HPDE6-E6E7 (cell line): ENCODE measurements at regions not wholly inside any gene's neighbourhood (a gene's known extent, or its start where the extent isn't known, plus 50 kb on each side); places are given as distances from the start of the nearest gene placed in this dataset.

Experiments used
- DNase-seq: peaks from one replicate; pipeline ENCODE4 v3.0.0; 2011; ENCODE audit warnings: missing footprints; ENCODE audit errors: extremely low spot score

GRCh38 chr11:11140510-11140909 is 212.5 kb downstream of the CSNK2A3 start:
- no peak for DNase-seq

DNA sequence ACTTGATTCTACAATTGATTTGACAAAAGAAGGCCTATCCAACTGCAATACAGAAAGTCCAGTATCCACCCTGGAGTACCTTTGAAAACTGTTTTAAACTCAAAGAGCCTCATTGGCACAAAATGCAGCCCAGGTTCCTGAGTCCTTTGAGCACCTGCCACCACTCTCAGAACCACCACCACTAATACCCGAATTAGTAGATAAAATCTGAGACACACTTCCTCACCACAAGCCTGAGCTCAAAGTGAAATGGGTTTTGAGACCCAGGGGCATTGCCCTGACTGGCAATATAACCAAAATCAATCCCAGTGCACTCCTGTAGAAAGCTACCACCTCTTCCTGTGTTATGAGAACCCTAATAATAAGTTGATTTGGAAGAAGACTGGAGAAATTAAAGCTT is 215.7 kb downstream of the CSNK2A3 start:
- DNase-seq, result no peak

- no peak for DNase-seq
These were observed 217.1 kb downstream of the CSNK2A3 start for GRCh38 chr11:11135820-11136476.

DNA sequence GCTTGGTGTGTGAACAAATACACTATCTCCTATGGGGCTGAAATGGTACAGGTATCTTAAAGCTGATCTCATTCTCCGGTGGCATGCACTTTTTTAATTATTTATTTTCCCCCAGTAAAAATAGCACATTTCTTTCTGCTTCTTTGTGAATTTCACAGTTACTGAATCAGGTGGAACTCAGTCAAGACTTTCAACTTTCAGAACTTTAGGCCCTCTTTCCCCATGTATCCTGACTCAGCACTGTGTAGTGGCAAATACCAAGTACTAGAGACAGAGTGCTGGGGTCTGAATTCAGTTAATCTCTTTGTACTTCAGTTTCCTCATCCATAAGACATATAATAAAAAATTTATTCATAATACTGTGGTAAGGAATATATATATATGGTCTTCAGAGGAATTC is 223.9 kb downstream of the CSNK2A3 start:
- DNase-seq, result no peak

DNA sequence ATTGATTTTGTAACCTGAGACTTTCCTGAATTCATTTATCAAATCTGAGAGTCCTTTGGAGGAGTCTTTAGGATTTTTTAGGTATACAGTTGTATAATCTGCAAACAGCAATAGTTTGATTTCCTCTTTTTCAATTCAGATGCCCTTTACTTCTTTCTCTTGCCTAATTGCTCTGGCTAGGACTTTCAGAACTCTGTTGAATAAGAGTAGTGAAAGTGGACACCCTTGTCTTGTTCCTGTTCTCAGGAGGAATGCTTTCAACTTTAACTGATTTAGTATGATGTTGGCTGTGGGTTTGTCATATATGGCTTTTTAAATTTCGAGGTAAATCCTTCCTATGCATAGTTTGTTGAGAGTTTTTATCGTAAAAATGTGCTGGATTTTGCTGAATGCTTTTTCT is 227.4 kb downstream of the CSNK2A3 start:
- no peak for DNase-seq

DNA sequence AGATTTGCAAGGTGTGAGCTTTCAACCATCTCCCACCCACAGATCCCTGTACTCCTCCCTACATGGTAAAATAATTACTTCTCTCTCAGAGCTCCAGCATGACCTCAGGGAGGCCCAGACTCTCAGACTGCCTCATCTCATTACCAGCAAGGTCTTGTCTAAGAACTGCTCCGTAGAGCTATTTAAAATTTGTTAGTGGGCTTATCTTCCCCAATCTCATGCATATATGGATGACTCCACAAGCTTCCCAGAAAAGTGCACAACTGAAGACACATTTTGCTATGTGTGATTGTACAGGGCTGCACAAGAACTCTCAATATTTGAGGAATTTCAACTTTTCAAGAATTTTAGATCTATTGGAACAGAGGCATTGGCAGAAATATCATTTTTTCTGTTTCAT is 230.3 kb downstream of the CSNK2A3 start:
- DNase-seq, result no peak

- DNase-seq, result no peak
These were observed 233.1 kb downstream of the CSNK2A3 start for GRCh38 chr11:11119917-11120316.

DNA sequence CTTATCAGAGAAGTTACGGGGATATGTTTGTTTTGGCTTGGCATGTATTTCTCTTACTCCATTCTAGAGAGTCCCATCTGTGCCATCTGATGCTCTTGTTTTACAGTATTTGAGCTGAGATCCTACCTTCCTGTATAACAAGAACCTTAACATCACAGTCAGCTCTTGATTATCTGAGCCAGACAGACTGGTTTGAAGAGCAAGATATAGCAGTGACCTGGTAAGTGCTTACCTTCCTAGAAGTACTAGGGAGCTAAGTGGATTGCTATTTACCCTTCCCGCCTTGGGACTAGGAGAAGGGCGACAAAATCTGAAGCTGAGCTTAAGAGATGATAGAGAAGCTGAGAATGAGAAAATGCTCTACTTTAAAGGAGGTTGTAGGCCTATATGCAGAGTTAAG is 235.3 kb downstream of the CSNK2A3 start:
- DNase-seq, result no peak

GRCh38 chr11:11115475-11115874 is 237.6 kb downstream of the CSNK2A3 start:
- DNase-seq, result no peak

DNA sequence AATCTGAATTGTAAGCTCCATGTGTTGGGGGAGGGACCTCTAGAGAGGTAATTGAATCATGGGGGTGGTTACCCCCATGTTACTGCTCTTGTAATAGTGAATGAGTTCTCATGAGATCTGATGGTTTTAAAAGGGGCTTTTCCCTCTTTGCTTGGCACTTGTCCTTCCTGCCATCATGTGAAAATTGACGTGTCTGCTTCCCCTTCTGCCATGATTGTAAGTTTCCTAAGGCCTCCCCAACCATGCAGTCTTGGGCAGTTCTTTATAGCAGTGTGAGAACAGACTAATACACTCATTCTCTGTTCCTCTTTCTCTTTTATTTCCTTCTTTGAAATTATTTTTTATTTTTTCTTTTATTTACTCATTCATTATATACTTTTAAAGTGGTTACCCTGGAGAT is 239.4 kb downstream of the CSNK2A3 start:
- no peak for DNase-seq

DNA sequence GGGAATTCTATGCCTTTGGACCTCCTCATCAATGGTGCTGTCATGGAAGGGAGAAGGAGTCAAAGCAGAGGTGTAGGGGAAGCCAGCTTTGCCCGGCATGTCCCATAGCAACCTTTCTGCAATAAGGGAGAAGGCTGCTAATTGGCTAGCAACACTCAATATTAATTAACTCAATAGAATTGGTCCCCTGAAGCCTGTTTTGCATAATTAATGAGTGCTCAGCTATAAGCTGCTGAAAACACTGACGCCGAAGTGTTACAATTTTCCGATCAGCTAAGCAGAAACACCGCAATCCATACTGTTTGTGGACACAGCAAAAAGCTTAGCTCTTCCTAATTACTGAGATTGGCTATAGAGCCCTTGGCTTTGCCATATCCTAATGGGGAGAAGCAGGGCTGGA is 245.0 kb downstream of the CSNK2A3 start:
- DNase-seq, result no peak

- DNase-seq, result no peak
These were observed 245.8 kb downstream of the CSNK2A3 start for GRCh38 chr11:11107076-11107723.

DNA sequence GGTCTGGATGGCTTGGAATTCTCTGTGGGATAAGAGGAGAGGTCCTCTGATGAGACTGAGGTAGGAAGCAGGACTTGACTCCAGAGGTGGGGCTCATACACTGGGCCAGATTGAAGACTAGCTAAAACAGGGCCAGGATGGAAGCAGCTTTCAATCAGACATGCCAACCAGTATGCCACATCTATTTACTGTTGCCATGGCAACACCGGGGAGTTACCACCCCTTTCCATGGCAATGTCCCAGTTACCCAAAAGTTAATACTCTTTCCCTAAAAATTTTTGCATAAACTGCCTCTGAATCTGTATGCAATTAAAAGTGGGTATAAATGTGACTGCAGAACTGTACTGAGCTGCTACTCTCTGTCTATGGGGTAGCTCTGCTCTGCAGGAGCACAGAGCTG is 247.5 kb upstream of the ZBED5 start:
- DNase-seq, result no peak

DNA sequence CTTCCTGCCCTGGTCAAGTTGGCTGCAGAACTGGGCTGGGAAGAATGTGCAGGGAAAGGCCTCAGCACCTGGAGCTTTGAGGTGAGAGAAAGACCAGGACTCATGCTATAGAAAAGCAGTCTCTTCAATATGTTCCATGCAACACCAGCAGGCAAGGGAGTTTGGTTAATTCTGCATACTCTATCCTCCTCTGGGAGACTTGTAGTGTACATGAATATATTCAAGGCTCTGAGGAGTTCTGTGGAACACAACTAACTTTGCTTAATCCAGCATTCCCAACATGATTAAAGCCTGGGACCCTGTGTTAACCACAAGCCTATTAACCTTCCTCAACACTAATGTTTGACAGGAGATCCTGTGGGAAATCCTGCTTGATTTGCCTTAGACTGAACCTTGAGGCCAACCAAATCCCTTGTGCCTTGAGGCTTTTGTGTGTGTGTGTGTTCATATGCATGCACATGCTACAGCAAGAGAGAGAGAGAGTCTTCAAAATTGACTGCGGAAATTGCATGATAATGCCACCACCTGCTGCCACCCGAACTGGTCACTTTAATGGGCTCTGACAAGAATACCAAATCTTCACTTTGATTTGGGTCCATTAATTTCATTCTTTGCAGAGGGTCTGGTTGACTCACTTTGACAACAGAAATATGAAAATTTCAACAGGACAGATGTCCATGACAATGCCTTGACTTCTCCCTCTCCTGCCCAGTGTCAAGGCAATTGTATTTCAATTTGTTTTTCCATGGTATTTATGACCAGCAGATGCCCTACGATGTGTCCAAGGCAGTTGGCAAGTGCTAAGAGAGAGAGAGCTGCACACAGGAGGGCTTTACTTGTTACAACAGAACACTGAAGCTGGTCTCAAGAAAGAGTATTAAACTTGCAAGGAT is 238.2 kb upstream of the ZBED5 start:
- DNase-seq, result no peak

DNA sequence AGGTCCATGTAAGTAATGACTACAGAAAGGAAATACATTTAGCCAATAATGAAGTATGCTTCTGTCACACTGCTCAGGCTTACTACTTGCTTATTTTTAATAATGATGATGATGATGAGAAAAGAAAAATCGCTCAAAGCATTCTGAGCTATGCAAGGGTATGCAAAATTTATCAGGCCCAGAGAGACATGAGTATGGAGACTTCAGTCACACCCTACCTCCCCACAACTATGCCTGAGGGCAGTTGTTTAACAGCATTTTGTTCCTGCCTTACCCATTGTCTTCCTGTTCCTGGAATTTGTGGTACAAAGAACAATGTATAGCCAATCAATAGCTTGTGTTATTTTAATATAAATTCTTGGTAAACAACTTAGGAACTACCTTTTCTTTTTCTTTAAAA is 232.6 kb upstream of the ZBED5 start:
- DNase-seq, result no peak

- no peak for DNase-seq
These were observed 232.0 kb upstream of the ZBED5 start for GRCh38 chr11:11089805-11090204.

DNA sequence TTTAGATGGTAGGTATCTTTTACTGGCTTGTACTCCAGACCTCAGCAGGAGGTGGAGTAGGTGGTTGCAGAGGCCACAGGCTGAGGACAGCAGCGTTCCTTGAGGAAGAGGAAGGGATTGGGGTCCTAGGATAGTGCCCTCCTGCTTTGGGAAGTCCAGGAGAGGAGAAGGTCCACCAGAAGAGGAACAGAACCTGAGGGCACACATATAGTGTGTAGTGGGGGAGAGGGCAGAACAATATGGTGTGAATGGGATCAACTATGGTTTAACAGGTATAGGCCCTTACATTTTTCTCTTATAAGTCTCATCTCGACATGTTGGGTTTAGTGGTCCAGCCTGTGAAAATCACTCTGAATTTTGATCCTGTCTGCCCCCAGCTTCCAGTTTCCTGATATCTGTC is 229.1 kb upstream of the ZBED5 start:
- no peak for DNase-seq

- DNase-seq, result no peak
These were observed 227.7 kb upstream of the ZBED5 start for GRCh38 chr11:11085580-11085979.

- DNase-seq, result no peak
These were observed 226.5 kb upstream of the ZBED5 start for GRCh38 chr11:11084337-11084736.

DNA sequence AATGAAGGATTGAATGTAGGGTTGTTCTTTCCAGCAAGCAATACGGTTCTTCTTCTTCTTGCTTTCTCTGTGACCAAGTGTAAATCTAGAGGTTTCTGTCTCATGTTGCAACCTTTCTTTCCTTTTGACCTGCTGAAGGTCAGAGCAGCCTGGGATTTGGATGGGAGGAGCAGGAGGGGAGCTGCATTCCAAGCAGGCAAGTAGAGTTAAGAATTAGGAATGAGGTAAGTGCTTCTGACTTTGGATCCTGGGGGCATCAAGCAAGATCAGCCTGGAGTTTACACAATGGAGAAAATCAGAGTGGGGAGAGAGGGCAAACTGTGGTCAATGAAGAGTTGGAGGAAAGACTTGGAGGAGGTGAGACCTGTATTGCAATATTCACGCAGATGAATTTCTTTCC is 225.6 kb upstream of the ZBED5 start:
- no peak for DNase-seq

DNA sequence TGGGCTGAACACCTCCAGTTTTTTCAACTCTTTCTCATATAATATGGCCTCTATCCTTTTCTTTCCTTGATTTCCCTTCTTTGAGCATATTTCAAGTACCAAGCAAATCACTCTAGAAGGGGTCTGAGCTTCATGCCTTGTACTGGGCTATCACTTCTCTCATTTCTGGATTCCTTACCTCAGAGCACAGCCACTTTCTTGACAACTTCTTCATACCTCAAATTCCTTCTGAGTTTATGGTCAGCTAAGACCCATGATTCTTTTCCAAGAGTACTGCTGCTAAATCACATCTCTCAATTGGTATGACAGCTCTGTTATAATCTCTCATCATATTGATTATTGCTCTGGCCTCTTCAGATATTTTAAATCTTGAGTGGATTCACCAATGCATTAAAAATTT is 224.8 kb upstream of the ZBED5 start:
- DNase-seq, result no peak

- no peak for DNase-seq
These were observed 223.9 kb upstream of the ZBED5 start for GRCh38 chr11:11081776-11082175.

DNA sequence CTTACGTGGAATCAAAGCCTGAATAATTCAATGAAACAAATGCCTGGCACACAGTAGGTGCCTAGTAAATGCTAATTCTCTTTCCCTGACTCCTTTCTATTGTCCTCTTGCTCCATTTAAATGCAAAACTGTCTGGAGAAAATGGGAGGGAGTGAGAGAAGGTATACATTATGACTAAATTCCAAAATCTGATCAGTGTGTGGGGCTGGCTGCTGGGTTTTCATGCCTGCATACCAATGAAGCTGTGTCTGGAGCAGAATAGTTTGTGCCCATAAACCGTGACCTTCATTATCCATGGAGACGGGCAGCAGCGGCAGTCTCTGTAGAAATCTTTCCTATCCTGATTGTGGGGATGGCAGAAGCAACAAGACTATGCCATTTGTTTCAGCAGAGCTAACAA is 223.4 kb upstream of the ZBED5 start:
- DNase-seq, result no peak
